ENCODE measurements at regions not wholly inside any gene's neighbourhood (a gene's known extent, or its start where the extent isn't known, plus 50 kb on each side); places are given as distances from the start of the nearest gene placed in this dataset.

GRCh38 chr11:25899617-25900160 is 432.2 kb upstream of the ANO3 start (continued):
- TF ChIP-seq, protein P1, sequence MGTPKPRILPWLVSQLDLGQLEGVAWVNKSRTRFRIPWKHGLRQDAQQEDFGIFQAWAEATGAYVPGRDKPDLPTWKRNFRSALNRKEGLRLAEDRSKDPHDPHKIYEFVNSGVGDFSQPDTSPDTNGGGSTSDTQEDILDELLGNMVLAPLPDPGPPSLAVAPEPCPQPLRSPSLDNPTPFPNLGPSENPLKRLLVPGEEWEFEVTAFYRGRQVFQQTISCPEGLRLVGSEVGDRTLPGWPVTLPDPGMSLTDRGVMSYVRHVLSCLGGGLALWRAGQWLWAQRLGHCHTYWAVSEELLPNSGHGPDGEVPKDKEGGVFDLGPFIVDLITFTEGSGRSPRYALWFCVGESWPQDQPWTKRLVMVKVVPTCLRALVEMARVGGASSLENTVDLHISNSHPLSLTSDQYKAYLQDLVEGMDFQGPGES (IDR thresholded peaks at IDR 0.05; ENCODE audit: low read depth, low read length), result no peak
- TF ChIP-seq TAF1 (IDR thresholded peaks at IDR 0.05; ENCODE audit: borderline replicate concordance, low read depth, low read length) (no peak), TEAD4 (IDR thresholded peaks at IDR 0.05; ENCODE audit: borderline replicate concordance, insufficient read depth) (no peak)

GRCh38 chr11:25900814-25901213 is 431.1 kb upstream of the ANO3 start:
- no peaks in the 10 kb centered on the region for H3F3A ChIP-seq (replicated peaks; ENCODE audit: insufficient read depth)
- no peak overlapping the region for H3K9ac ChIP-seq
- H3K27ac ChIP-seq (ENCODE audit: low read depth in 2 of 2, low read length in 1 of 2), result no peak overlapping the region
- no peaks in the 10 kb centered on the region for H3K27me3 ChIP-seq (ENCODE audit: insufficient read depth)
- no peaks in the 10 kb centered on the region for H3K9me2 ChIP-seq
- WGBS (ENCODE audit: low lambda C conversion rate), result 79% methylated on average over 4 of the region's 4 CpGs
- no peak overlapping the region for H2AFZ ChIP-seq (ENCODE audit: low read depth)
- no peak for TF ChIP-seq USF1 (IDR thresholded peaks at IDR 0.05; ENCODE audit: borderline replicate concordance, low read depth)
- TF ChIP-seq, protein P2, sequence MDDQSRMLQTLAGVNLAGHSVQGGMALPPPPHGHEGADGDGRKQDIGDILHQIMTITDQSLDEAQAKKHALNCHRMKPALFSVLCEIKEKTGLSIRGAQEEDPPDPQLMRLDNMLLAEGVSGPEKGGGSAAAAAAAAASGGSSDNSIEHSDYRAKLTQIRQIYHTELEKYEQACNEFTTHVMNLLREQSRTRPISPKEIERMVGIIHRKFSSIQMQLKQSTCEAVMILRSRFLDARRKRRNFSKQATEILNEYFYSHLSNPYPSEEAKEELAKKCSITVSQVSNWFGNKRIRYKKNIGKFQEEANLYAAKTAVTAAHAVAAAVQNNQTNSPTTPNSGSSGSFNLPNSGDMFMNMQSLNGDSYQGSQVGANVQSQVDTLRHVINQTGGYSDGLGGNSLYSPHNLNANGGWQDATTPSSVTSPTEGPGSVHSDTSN (IDR thresholded peaks at IDR 0.05), result no peak
- H3K4me2 ChIP-seq, result no peak overlapping the region
- H3K36me3 ChIP-seq (replicated peaks in 1 of 2; ENCODE audit: control insufficient read depth in 1 of 2, insufficient read depth in 2 of 2, low read length in 1 of 2), result no peaks in the 10 kb centered on the region
- no peak for DNase-seq
- H3K4me3 ChIP-seq (ENCODE audit: low read depth in 2 of 2, low read length in 1 of 2), result no peak overlapping the region
- no peaks in the 10 kb centered on the region for H4K20me1 ChIP-seq (ENCODE audit: insufficient read depth)
- no peaks in the 10 kb centered on the region for H3K79me2 ChIP-seq (ENCODE audit: insufficient read depth)
- ChIA-PET CTCF (no interaction called here), POLR2A (no interaction called here)
- peaks cover 0 to 2% of the 10 kb centered on the region in 2 experiments; a peak in 1 of 4 replicates for H3K4me1 ChIP-seq (ENCODE audit: control insufficient read depth in 1 of 2, insufficient read depth in 2 of 2, low read depth in 1 of 2, low read length in 1 of 2)
- no peaks in the 10 kb centered on the region for H3K9me3 ChIP-seq

- H3K27me3 ChIP-seq (ENCODE audit: insufficient read depth), result no peaks in the 10 kb centered on the region
- H3K9me2 ChIP-seq, result no peaks in the 10 kb centered on the region
- peaks cover 0 to 2% of the 10 kb centered on the region in 2 experiments; a peak in 1 of 4 replicates for H3K4me1 ChIP-seq (ENCODE audit: control insufficient read depth in 1 of 2, insufficient read depth in 2 of 2, low read depth in 1 of 2, low read length in 1 of 2)
- H3K4me2 ChIP-seq, result no peak overlapping the region
- ChIA-PET CTCF (no interaction called here), POLR2A (no interaction called here)
- WGBS (ENCODE audit: low lambda C conversion rate), result 90% methylated on average over 15 of the region's 15 CpGs
- no peaks in the 10 kb centered on the region for H3F3A ChIP-seq (replicated peaks; ENCODE audit: insufficient read depth)
- no peak for DNase-seq
- no peaks in the 10 kb centered on the region for H4K20me1 ChIP-seq (ENCODE audit: insufficient read depth)
- no peaks in the 10 kb centered on the region for H3K79me2 ChIP-seq (ENCODE audit: insufficient read depth)
- H2AFZ ChIP-seq (ENCODE audit: low read depth), result no peak overlapping the region
- no peak overlapping the region for H3K27ac ChIP-seq (ENCODE audit: low read depth in 2 of 2, low read length in 1 of 2)
- no peak overlapping the region for H3K9ac ChIP-seq
- H3K9me3 ChIP-seq, result no peaks in the 10 kb centered on the region
- no peak for TF ChIP-seq RFX5 (IDR thresholded peaks at IDR 0.05; ENCODE audit: low read length)
- TF ChIP-seq RXRA (IDR thresholded peaks at IDR 0.05; ENCODE audit: borderline replicate concordance, low read depth), result no peak
- TF ChIP-seq, protein P3, sequence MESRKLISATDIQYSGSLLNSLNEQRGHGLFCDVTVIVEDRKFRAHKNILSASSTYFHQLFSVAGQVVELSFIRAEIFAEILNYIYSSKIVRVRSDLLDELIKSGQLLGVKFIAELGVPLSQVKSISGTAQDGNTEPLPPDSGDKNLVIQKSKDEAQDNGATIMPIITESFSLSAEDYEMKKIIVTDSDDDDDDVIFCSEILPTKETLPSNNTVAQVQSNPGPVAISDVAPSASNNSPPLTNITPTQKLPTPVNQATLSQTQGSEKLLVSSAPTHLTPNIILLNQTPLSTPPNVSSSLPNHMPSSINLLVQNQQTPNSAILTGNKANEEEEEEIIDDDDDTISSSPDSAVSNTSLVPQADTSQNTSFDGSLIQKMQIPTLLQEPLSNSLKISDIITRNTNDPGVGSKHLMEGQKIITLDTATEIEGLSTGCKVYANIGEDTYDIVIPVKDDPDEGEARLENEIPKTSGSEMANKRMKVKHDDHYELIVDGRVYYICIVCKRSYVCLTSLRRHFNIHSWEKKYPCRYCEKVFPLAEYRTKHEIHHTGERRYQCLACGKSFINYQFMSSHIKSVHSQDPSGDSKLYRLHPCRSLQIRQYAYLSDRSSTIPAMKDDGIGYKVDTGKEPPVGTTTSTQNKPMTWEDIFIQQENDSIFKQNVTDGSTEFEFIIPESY (IDR thresholded peaks at IDR 0.05; ENCODE audit: borderline replicate concordance, low read depth), result no peak
- TF ChIP-seq JUND (IDR thresholded peaks at IDR 0.05), result no peak
- no peak for TF ChIP-seq USF1 (IDR thresholded peaks at IDR 0.05; ENCODE audit: borderline replicate concordance, low read depth)
- no peak for TF ChIP-seq SMC3 (IDR thresholded peaks at IDR 0.05; ENCODE audit: low read depth, low read length)
- TF ChIP-seq, protein P2 (IDR thresholded peaks at IDR 0.05), result no peak
- H3K36me3 ChIP-seq (replicated peaks in 1 of 2; ENCODE audit: control insufficient read depth in 1 of 2, insufficient read depth in 2 of 2, low read length in 1 of 2), result no peaks in the 10 kb centered on the region
- H3K4me3 ChIP-seq (ENCODE audit: low read depth in 2 of 2, low read length in 1 of 2), result no peak overlapping the region
Measured at GRCh38 chr11:25901415-25901814, 430.5 kb upstream of the ANO3 start.

Data from SK-N-SH (cell line).